NCI-H2081 (cell line): ENCODE measurements at regions not wholly inside any gene's neighbourhood (a gene's known extent, or its start where the extent isn't known, plus 50 kb on each side); places are given as distances from the start of the nearest gene placed in this dataset.
"Not testable (repeated sequence)": the region's sequence is repeated elsewhere in the genome, so short reads cannot be mapped to it uniquely, and the experiment has no call there.

Experiments used
- DNase-seq, 2 experiments: peaks; one replicate each; lab custom pipeline; 2025; lab: John Stamatoyannopoulos, UW

GRCh38 chr1:38210895-38211177, 164.2 kb upstream of the POU3F1 start:
- no peak for DNase-seq

GRCh38 chr1:38210021-38210894, 163.7 kb upstream of the POU3F1 start:
- no peak for DNase-seq

GRCh38 chr1:38208716-38209632, 162.4 kb upstream of the POU3F1 start:
- DNase-seq: no peak

- no peak for DNase-seq
These were observed 161.3 kb upstream of the POU3F1 start for GRCh38 chr1:38207906-38208305.

GRCh38 chr1:38207275-38207674, 160.7 kb upstream of the POU3F1 start:
- DNase-seq: no peak

GRCh38 chr1:38204698-38205097, 158.1 kb upstream of the POU3F1 start:
- DNase-seq: no peak

- no peak for DNase-seq
These were observed 156.8 kb upstream of the POU3F1 start for GRCh38 chr1:38203441-38203840.

GRCh38 chr1:38201431-38201830, 154.8 kb upstream of the POU3F1 start:
- no peak for DNase-seq

- no peak for DNase-seq
These were observed 152.0 kb upstream of the POU3F1 start for GRCh38 chr1:38198621-38199020.

- DNase-seq: no peak
These were observed 151.5 kb upstream of the POU3F1 start for GRCh38 chr1:38198099-38198498.

GRCh38 chr1:38197312-38198061, 150.9 kb upstream of the POU3F1 start:
- DNase-seq: no peak

GRCh38 chr1:38194472-38194871, 147.9 kb upstream of the POU3F1 start:
- no peak for DNase-seq

GRCh38 chr1:38193040-38193439, 146.4 kb upstream of the POU3F1 start:
- no peak for DNase-seq

- no peak for DNase-seq
These were observed 144.9 kb upstream of the POU3F1 start for GRCh38 chr1:38191461-38191860.

GRCh38 chr1:38190983-38191382, 144.4 kb upstream of the POU3F1 start:
- no peak for DNase-seq

- DNase-seq: no peak
These were observed 141.0 kb upstream of the POU3F1 start for GRCh38 chr1:38187552-38187951.

- no peak for DNase-seq
These were observed 140.0 kb upstream of the POU3F1 start for GRCh38 chr1:38186566-38186965.

GRCh38 chr1:38185913-38186312, 139.3 kb upstream of the POU3F1 start:
- no peak for DNase-seq

GRCh38 chr1:38183747-38184146, 137.2 kb upstream of the POU3F1 start:
- no peak for DNase-seq

- DNase-seq: no peak
These were observed 136.5 kb upstream of the POU3F1 start for GRCh38 chr1:38183096-38183495.

- DNase-seq: not testable (repeated sequence)
These were observed 133.8 kb upstream of the POU3F1 start for GRCh38 chr1:38180388-38180787.

GRCh38 chr1:38179483-38179882, 132.9 kb upstream of the POU3F1 start:
- no peak for DNase-seq
